ENCODE measurements at regions not wholly inside any gene's neighbourhood (a gene's known extent, or its start where the extent isn't known, plus 50 kb on each side); places are given as distances from the start of the nearest gene placed in this dataset.
"Not testable (repeated sequence)": the region's sequence is repeated elsewhere in the genome, so short reads cannot be mapped to it uniquely, and the experiment has no call there.

DNA sequence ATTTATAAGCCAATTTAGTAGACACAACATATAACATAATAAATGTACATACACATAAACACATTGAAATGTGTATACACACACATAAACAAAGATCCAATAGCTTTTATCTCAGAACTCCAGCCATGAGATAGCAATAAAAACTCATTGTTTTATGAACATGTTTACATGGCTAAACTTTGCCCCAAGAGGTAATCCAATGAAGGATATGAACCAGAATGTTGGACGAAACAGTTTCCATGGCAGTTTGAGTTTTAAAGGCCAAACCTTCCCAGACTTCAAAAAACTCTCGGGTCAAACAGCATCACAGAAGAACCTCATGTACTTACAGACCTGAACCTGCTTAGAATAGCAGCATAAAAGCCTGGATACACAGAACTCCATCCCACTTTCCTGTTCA is 97.2 kb upstream of the WDR75 start:
- H3K4me3 ChIP-seq = no peak overlapping the region
- no peaks in the 10 kb centered on the region for H3K27me3 ChIP-seq (replicated peaks; ENCODE audit: insufficient read depth)
- no peak overlapping the region for H3K27ac ChIP-seq
- DNase-seq (ENCODE audit: low spot score) (no peak), ATAC-seq (ENCODE audit: insufficient number of reproducible peaks, low FRiP score, low read depth) (no peak)
- peaks cover 6 to 23% of the 10 kb centered on the region in 2 donors for H3K4me1 ChIP-seq (ENCODE audit: control insufficient read depth in 1 of 2, low read depth in 2 of 2)
- H3K36me3 ChIP-seq = no peaks in the 10 kb centered on the region
- TF ChIP-seq, protein P1, sequence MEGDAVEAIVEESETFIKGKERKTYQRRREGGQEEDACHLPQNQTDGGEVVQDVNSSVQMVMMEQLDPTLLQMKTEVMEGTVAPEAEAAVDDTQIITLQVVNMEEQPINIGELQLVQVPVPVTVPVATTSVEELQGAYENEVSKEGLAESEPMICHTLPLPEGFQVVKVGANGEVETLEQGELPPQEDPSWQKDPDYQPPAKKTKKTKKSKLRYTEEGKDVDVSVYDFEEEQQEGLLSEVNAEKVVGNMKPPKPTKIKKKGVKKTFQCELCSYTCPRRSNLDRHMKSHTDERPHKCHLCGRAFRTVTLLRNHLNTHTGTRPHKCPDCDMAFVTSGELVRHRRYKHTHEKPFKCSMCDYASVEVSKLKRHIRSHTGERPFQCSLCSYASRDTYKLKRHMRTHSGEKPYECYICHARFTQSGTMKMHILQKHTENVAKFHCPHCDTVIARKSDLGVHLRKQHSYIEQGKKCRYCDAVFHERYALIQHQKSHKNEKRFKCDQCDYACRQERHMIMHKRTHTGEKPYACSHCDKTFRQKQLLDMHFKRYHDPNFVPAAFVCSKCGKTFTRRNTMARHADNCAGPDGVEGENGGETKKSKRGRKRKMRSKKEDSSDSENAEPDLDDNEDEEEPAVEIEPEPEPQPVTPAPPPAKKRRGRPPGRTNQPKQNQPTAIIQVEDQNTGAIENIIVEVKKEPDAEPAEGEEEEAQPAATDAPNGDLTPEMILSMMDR (IDR thresholded peaks at IDR 0.05) = no peak
- peaks cover 3% of the 10 kb centered on the region for H3K9me3 ChIP-seq

DNA sequence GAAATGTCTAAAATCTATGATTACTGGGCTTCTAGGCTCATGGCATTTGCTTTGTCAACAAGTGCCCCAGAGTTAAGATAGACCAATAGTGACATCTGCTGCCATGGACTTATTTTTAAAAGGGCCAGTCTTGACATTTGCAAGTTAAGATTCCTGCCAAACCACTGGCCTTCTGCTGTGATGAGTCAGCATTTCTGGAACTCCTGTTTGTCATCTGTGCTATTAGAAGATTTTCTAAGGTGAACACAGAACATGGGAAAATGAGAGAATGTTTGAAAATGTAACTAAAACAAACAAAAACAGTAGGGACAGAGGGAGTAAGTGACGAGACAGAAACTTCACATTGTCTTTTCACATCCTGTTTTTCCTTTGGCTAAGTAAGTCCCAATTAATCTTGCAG is 93.7 kb upstream of the WDR75 start:
- DNase-seq (ENCODE audit: low spot score) (no peak), ATAC-seq (ENCODE audit: insufficient number of reproducible peaks, low FRiP score, low read depth) (peak; percentile 41)
- H3K4me1 ChIP-seq (ENCODE audit: control insufficient read depth in 1 of 2, low read depth in 2 of 2) = peaks cover 17 to 41% of the 10 kb centered on the region in 2 donors

DNA sequence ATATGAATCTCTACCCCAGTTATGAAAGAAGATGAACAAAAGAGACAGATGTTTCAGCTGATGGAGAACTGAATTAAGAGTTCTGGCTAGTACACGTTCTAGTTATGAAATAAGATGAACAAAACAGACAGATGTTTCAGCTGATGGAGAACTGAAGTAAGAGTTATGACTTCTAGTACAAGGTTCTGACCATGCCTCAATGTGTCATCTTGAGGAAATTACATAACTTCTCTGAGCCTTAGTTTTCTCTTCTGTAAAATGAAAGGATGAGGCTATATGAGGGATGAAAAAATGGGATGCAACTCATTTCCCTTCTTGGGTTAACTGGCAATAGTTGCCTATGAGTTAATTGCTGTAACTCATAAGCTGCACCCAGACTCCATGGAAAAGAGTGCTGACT is 92.9 kb upstream of the WDR75 start:
- Histone ChIP-seq H3K27ac (peak overlapping the region; percentile 68 to 72), H3K4me3 (no peak overlapping the region), H3K27me3 (replicated peaks; ENCODE audit: insufficient read depth) (no peaks in the 10 kb centered on the region), H3K36me3 (no peaks in the 10 kb centered on the region), H3K9me3 (no peaks in the 10 kb centered on the region), H3K4me1 (ENCODE audit: control insufficient read depth in 1 of 2, low read depth in 2 of 2) (peaks cover 17 to 41% of the 10 kb centered on the region in 2 donors)
- ATAC-seq (ENCODE audit: insufficient number of reproducible peaks, low FRiP score, low read depth) = no peak
- TF ChIP-seq, protein P1 (IDR thresholded peaks at IDR 0.05) = no peak
- no peak for DNase-seq (ENCODE audit: low spot score)

More for the DNA sequence above, 93.7 kb upstream of the WDR75 start:
- peak overlapping the region; percentile 68 to 72 for H3K27ac ChIP-seq
- H3K27me3 ChIP-seq (replicated peaks; ENCODE audit: insufficient read depth) = no peaks in the 10 kb centered on the region
- H3K9me3 ChIP-seq = no peaks in the 10 kb centered on the region
- H3K4me3 ChIP-seq = no peak overlapping the region
- no peaks in the 10 kb centered on the region for H3K36me3 ChIP-seq
- TF ChIP-seq, protein P1 (IDR thresholded peaks at IDR 0.05) = peak; percentile 29

DNA sequence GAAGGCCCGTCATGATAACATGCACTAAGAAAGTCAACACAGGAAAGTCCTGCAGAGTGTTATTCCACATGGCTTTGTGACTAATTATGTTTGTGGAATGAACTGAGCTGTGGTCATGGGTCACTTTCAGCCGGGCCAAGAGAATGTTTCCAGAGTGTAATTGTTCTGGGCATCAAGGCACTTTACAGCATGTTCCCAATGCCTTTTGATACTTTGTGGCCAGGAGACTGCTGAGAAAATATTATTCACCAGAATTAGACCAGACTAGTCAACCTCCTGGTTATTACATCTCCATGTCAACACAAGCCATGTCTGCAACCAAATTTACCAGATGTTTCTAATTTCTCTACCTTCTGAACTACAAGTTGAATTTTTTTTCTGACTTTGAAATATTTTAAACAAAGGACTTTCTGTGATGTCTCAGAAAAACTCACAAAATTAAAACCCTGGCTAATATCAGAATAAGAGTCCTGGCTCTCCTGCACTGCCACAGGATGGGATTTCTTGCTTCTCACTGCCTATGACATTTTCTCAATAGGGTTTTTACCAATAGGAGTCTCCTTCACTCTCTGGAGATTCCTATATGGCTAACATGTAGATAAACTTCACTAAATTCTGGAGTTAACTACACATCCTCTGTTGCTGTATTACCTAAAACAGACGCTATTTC is 90.6 kb upstream of the WDR75 start:
- H3K27ac ChIP-seq = peak overlapping the region; percentile 72 to 82
- DNase-seq (ENCODE audit: low spot score) (peak; percentile 39), ATAC-seq (ENCODE audit: insufficient number of reproducible peaks, low FRiP score, low read depth) (peak; percentile 99)

DNA sequence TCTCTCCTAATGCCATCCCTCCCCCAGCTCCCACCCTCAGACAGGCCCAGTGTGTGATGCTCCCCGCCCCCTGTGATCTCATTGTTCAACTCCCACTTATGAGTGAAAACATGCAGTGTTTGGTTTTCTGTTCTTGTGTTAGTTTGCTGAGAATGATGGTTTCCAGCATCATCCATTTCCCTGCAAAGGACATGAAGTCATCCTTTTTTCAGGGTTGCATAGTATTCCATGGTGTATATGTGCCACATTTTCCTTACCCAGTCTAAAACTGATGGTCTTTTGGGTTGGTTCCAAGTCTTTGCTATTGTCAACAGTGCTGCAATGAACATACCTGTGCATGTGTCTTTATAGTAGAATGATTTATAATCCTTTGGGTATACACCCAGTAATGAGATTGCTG is 89.3 kb upstream of the WDR75 start:
- H3K27me3 ChIP-seq (replicated peaks; ENCODE audit: insufficient read depth); DNase-seq (ENCODE audit: low spot score); H3K9me3 ChIP-seq; H3K4me3 ChIP-seq; ATAC-seq (ENCODE audit: insufficient number of reproducible peaks, low FRiP score, low read depth); H3K36me3 ChIP-seq: not testable (repeated sequence)
- Histone ChIP-seq H3K4me1 (ENCODE audit: control insufficient read depth in 1 of 2, low read depth in 2 of 2) (peaks cover 17 to 45% of the 10 kb centered on the region in 2 donors), H3K27ac (peak overlapping the region; percentile 72 to 82)

More for the DNA sequence above, 90.6 kb upstream of the WDR75 start:
- H3K9me3 ChIP-seq = no peaks in the 10 kb centered on the region
- H3K27me3 ChIP-seq (replicated peaks; ENCODE audit: insufficient read depth) = no peaks in the 10 kb centered on the region
- TF ChIP-seq, protein P1 (IDR thresholded peaks at IDR 0.05) = no peak
- no peaks in the 10 kb centered on the region for H3K36me3 ChIP-seq
- peaks cover 17 to 45% of the 10 kb centered on the region in 2 donors for H3K4me1 ChIP-seq (ENCODE audit: control insufficient read depth in 1 of 2, low read depth in 2 of 2)
- H3K4me3 ChIP-seq = no peak overlapping the region

DNA sequence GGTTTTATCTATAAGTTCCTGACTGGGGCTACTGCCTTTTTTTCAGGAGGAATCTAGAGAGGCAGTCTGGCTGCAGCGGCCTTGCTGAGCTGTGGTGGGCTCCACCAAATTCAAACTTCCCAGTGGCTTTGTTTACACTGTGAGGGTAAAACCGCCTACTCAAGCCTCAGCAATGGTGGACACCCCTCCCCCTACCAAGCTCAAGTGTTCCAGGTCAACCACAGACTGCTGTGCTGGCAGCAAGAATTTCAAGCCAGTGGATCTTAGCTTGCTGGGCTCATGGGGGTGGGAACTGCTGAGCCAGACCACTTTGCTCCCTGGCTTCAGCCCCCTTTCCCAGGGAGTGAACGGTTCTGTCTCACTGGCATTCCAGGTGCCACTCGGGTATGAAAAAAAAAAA is 83.9 kb upstream of the WDR75 start:
- not testable (repeated sequence) for H3K4me3 ChIP-seq; DNase-seq (ENCODE audit: low spot score); H3K27me3 ChIP-seq (replicated peaks; ENCODE audit: insufficient read depth); H3K9me3 ChIP-seq; H3K36me3 ChIP-seq; ATAC-seq (ENCODE audit: insufficient number of reproducible peaks, low FRiP score, low read depth)
- Histone ChIP-seq H3K4me1 (ENCODE audit: control insufficient read depth in 1 of 2, low read depth in 2 of 2) (peaks cover 0 to 28% of the 10 kb centered on the region in 2 donors), H3K27ac (peak overlapping the region; percentile 15 to 48)
